ENCODE measurements at regions not wholly inside any gene's neighbourhood (a gene's known extent, or its start where the extent isn't known, plus 50 kb on each side); places are given as distances from the start of the nearest gene placed in this dataset.

GRCh38 chr14:23831596-23831995, 122.0 kb upstream of the DHRS4 start:
- H3K4me1 Mint-ChIP-seq, result no peaks in the 10 kb centered on the region
- H3K36me3 Mint-ChIP-seq (ENCODE audit: low read depth), result no peaks in the 10 kb centered on the region
- ATAC-seq (replicated peaks), result peak; percentile 21
- peaks cover 4% of the 10 kb centered on the region for H3K27me3 Mint-ChIP-seq
- no peak overlapping the region for H3K4me3 Mint-ChIP-seq
- H3K27ac Mint-ChIP-seq, result no peak overlapping the region
- peaks cover 4% of the 10 kb centered on the region for H3K9me3 Mint-ChIP-seq

GRCh38 chr14:23861666-23862065, 91.9 kb upstream of the DHRS4 start:
- Mint-ChIP-seq H3K36me3 (ENCODE audit: low read depth) (no peaks in the 10 kb centered on the region), H3K27ac (no peak overlapping the region), H3K4me3 (no peak overlapping the region), H3K9me3 (no peaks in the 10 kb centered on the region), H3K4me1 (no peaks in the 10 kb centered on the region), H3K27me3 (peaks cover 16% of the 10 kb centered on the region)
- no peak for ATAC-seq (replicated peaks)

GRCh38 chr14:23862513-23862912, 91.1 kb upstream of the DHRS4 start:
- Mint-ChIP-seq H3K9me3 (no peaks in the 10 kb centered on the region), H3K27me3 (peaks cover 19% of the 10 kb centered on the region), H3K27ac (no peak overlapping the region), H3K4me1 (no peaks in the 10 kb centered on the region), H3K36me3 (ENCODE audit: low read depth) (no peaks in the 10 kb centered on the region), H3K4me3 (no peak overlapping the region)
- ATAC-seq (replicated peaks), result no peak

- ATAC-seq (replicated peaks), result no peak
- Mint-ChIP-seq H3K27ac (no peak overlapping the region), H3K4me3 (no peak overlapping the region), H3K9me3 (no peaks in the 10 kb centered on the region), H3K36me3 (ENCODE audit: low read depth) (no peaks in the 10 kb centered on the region), H3K27me3 (peaks cover 23% of the 10 kb centered on the region), H3K4me1 (no peaks in the 10 kb centered on the region)
These were observed 89.7 kb upstream of the DHRS4 start for GRCh38 chr14:23863836-23864235.

GRCh38 chr14:23864259-23864658, 89.3 kb upstream of the DHRS4 start:
- Mint-ChIP-seq H3K4me1 (no peaks in the 10 kb centered on the region), H3K36me3 (ENCODE audit: low read depth) (no peaks in the 10 kb centered on the region)
- ATAC-seq (replicated peaks), result no peak

GRCh38 chr14:23864861-23865260, 88.7 kb upstream of the DHRS4 start:
- Mint-ChIP-seq H3K4me1 (no peaks in the 10 kb centered on the region), H3K4me3 (no peak overlapping the region), H3K9me3 (no peaks in the 10 kb centered on the region), H3K27me3 (peaks cover 24% of the 10 kb centered on the region), H3K36me3 (ENCODE audit: low read depth) (no peaks in the 10 kb centered on the region), H3K27ac (no peak overlapping the region)
- no peak for ATAC-seq (replicated peaks)

More at GRCh38 chr14:23864259-23864658, 89.3 kb upstream of the DHRS4 start:
- Mint-ChIP-seq H3K4me3 (no peak overlapping the region), H3K27me3 (peaks cover 23% of the 10 kb centered on the region), H3K27ac (no peak overlapping the region), H3K9me3 (no peaks in the 10 kb centered on the region)

- Mint-ChIP-seq H3K9me3 (no peaks in the 10 kb centered on the region), H3K4me1 (no peaks in the 10 kb centered on the region), H3K27ac (no peak overlapping the region), H3K27me3 (peaks cover 28% of the 10 kb centered on the region), H3K36me3 (ENCODE audit: low read depth) (no peaks in the 10 kb centered on the region), H3K4me3 (no peak overlapping the region)
- ATAC-seq (replicated peaks), result no peak
These were observed 88.1 kb upstream of the DHRS4 start for GRCh38 chr14:23865502-23865901.

- Mint-ChIP-seq H3K4me3 (no peak overlapping the region), H3K36me3 (ENCODE audit: low read depth) (no peaks in the 10 kb centered on the region), H3K27me3 (peaks cover 32% of the 10 kb centered on the region), H3K9me3 (no peaks in the 10 kb centered on the region), H3K4me1 (no peaks in the 10 kb centered on the region), H3K27ac (no peak overlapping the region)
- no peak for ATAC-seq (replicated peaks)
These were observed 87.3 kb upstream of the DHRS4 start for GRCh38 chr14:23866269-23866668.

- H3K27me3 Mint-ChIP-seq, result peaks cover 33% of the 10 kb centered on the region
- no peaks in the 10 kb centered on the region for H3K36me3 Mint-ChIP-seq (ENCODE audit: low read depth)
- H3K4me3 Mint-ChIP-seq, result no peak overlapping the region
- no peak for ATAC-seq (replicated peaks)
- no peaks in the 10 kb centered on the region for H3K9me3 Mint-ChIP-seq
- H3K4me1 Mint-ChIP-seq, result no peaks in the 10 kb centered on the region
- H3K27ac Mint-ChIP-seq, result no peak overlapping the region
These were observed 84.4 kb upstream of the DHRS4 start for GRCh38 chr14:23869078-23869719.

- H3K27ac Mint-ChIP-seq, result no peak overlapping the region
- no peaks in the 10 kb centered on the region for H3K4me1 Mint-ChIP-seq
- H3K27me3 Mint-ChIP-seq, result peaks cover 23% of the 10 kb centered on the region
- ATAC-seq (replicated peaks), result no peak
- H3K9me3 Mint-ChIP-seq, result peaks cover 6% of the 10 kb centered on the region
- H3K4me3 Mint-ChIP-seq, result no peak overlapping the region
- H3K36me3 Mint-ChIP-seq (ENCODE audit: low read depth), result no peaks in the 10 kb centered on the region
These were observed 77.3 kb upstream of the DHRS4 start for GRCh38 chr14:23876160-23876750.

GRCh38 chr14:23877111-23877510, 76.5 kb upstream of the DHRS4 start:
- peak; percentile 73 for ATAC-seq (replicated peaks)
- no peak overlapping the region for H3K4me3 Mint-ChIP-seq
- H3K4me1 Mint-ChIP-seq, result no peaks in the 10 kb centered on the region
- H3K9me3 Mint-ChIP-seq, result peaks cover 6% of the 10 kb centered on the region
- H3K36me3 Mint-ChIP-seq (ENCODE audit: low read depth), result no peaks in the 10 kb centered on the region
- peaks cover 23% of the 10 kb centered on the region for H3K27me3 Mint-ChIP-seq
- peak overlapping the region; percentile 75 for H3K27ac Mint-ChIP-seq

GRCh38 chr14:23877538-23878180, 75.9 kb upstream of the DHRS4 start:
- H3K27me3 Mint-ChIP-seq, result peaks cover 23% of the 10 kb centered on the region
- no peaks in the 10 kb centered on the region for H3K4me1 Mint-ChIP-seq
- H3K9me3 Mint-ChIP-seq, result peaks cover 6% of the 10 kb centered on the region
- H3K36me3 Mint-ChIP-seq (ENCODE audit: low read depth), result no peaks in the 10 kb centered on the region
- peak overlapping the region; percentile 75 for H3K27ac Mint-ChIP-seq
- peak; percentile 85 for ATAC-seq (replicated peaks)
- no peak overlapping the region for H3K4me3 Mint-ChIP-seq

GRCh38 chr14:23881282-23881681, 72.3 kb upstream of the DHRS4 start:
- Mint-ChIP-seq H3K36me3 (ENCODE audit: low read depth) (no peaks in the 10 kb centered on the region), H3K4me1 (no peaks in the 10 kb centered on the region), H3K27me3 (peaks cover 18% of the 10 kb centered on the region), H3K4me3 (no peak overlapping the region), H3K27ac (no peak overlapping the region), H3K9me3 (peaks cover 6% of the 10 kb centered on the region)
- ATAC-seq (replicated peaks), result no peak

- no peak for ATAC-seq (replicated peaks)
- peaks cover 10% of the 10 kb centered on the region for H3K9me3 Mint-ChIP-seq
These were observed 69.7 kb upstream of the DHRS4 start for GRCh38 chr14:23883684-23884540.

More at GRCh38 chr14:23883684-23884540, 69.7 kb upstream of the DHRS4 start:
- Mint-ChIP-seq H3K4me1 (no peaks in the 10 kb centered on the region), H3K27me3 (peaks cover 29% of the 10 kb centered on the region), H3K4me3 (no peak overlapping the region), H3K27ac (no peak overlapping the region), H3K36me3 (ENCODE audit: low read depth) (no peaks in the 10 kb centered on the region)
